ENCODE measurements at regions not wholly inside any gene's neighbourhood (a gene's known extent, or its start where the extent isn't known, plus 50 kb on each side); places are given as distances from the start of the nearest gene placed in this dataset.

DNA sequence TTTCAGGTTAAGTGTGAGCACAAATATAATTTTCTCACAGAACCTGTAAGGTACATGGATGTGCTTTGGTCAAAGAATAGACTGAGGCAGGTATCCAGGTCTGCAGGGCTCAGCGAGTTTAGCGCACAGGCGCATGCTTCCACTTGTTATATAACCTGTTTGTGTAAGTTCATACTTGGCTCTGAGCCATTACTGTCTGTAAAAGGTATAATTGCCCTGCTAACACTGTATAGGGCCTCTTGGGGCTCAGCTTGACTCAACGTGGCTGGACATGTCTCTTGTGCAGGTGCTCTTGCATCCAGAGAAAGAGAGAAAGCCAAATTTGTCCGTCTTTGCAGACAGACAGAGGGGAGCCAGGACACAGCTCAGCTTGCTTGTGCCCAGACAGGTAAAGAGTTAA is 759.6 kb downstream of the MTRR start:
- no peak overlapping the region for H3K4me3 ChIP-seq (ENCODE audit: control insufficient read depth, low read depth, low read length)
- DNase-seq (ENCODE audit: low read depth) = no peak
- TF ChIP-seq, protein P1, sequence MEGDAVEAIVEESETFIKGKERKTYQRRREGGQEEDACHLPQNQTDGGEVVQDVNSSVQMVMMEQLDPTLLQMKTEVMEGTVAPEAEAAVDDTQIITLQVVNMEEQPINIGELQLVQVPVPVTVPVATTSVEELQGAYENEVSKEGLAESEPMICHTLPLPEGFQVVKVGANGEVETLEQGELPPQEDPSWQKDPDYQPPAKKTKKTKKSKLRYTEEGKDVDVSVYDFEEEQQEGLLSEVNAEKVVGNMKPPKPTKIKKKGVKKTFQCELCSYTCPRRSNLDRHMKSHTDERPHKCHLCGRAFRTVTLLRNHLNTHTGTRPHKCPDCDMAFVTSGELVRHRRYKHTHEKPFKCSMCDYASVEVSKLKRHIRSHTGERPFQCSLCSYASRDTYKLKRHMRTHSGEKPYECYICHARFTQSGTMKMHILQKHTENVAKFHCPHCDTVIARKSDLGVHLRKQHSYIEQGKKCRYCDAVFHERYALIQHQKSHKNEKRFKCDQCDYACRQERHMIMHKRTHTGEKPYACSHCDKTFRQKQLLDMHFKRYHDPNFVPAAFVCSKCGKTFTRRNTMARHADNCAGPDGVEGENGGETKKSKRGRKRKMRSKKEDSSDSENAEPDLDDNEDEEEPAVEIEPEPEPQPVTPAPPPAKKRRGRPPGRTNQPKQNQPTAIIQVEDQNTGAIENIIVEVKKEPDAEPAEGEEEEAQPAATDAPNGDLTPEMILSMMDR (IDR thresholded peaks at IDR 0.05; ENCODE audit: control insufficient read depth, insufficient read depth, low read depth, low read length, missing control alignments) = no peak

DNA sequence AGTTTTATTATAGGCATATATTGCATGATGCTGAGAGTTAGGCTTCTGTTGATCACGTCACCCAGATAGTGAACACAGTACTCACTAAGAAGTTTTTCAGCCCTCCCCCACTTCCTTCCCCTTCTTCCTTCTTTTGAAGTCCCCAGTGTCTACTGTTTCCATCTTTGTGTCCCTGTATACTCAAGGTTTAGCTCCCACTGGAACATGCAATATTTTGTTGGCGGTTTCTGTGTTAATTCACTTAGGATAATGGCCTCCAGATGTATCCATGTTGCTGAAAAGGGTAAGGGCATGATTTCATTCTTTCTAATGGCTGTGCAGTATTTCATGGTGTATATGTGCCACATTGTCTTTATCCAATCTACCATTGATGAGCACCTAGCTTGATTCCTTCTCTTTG is 764.3 kb downstream of the MTRR start:
- DNase-seq (ENCODE audit: low read depth) = peak; percentile 2
- no peak overlapping the region for H3K4me3 ChIP-seq (ENCODE audit: control insufficient read depth, low read depth, low read length)
- TF ChIP-seq, protein P1 (IDR thresholded peaks at IDR 0.05; ENCODE audit: control insufficient read depth, insufficient read depth, low read depth, low read length, missing control alignments) = no peak

DNA sequence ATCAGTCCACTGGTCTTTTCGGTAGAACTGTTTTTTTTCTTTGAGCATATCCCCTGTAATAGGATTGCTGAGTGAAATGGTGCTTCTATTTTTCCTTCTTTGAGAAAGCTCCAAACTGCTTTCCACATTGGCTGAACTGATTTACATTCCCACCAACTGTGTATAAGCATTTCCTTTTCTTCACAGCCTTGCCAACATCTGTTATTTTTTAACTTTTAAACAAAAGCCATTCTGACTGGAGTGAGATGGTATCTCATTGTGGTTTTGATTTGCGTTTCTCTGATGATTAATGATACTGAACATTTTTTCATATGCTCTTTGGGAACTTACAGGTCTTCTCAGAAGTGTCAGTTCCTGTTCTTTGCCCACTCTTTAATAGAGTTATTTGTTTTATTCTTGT is 764.7 kb downstream of the MTRR start:
- peak; percentile 29 for DNase-seq (ENCODE audit: low read depth)
- no peak overlapping the region for H3K4me3 ChIP-seq (ENCODE audit: control insufficient read depth, low read depth, low read length)
- TF ChIP-seq, protein P1 (IDR thresholded peaks at IDR 0.05; ENCODE audit: control insufficient read depth, insufficient read depth, low read depth, low read length, missing control alignments) = no peak

DNA sequence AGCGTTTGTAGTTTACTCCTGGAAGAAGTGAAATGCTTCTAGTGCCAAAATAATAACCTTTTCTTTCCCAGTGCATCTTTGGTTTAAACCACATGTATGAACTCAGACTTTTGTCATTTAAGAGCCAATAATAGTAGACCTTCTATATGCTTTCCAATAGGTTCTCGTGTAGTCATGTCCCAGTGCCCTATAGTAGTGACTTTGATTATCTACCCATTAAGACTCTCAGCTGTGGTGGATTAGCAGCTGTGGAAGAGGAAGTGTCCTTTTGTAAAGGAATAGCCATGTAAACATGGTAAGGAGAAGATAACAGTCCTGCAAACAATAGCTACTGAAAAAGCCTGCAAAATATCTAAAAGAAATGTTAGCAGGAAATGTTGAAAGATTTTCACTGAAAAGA is 765.3 kb downstream of the MTRR start:
- DNase-seq (ENCODE audit: low read depth) = no peak
- TF ChIP-seq, protein P1 (IDR thresholded peaks at IDR 0.05; ENCODE audit: control insufficient read depth, insufficient read depth, low read depth, low read length, missing control alignments) = no peak
- no peak overlapping the region for H3K4me3 ChIP-seq (ENCODE audit: control insufficient read depth, low read depth, low read length)

DNA sequence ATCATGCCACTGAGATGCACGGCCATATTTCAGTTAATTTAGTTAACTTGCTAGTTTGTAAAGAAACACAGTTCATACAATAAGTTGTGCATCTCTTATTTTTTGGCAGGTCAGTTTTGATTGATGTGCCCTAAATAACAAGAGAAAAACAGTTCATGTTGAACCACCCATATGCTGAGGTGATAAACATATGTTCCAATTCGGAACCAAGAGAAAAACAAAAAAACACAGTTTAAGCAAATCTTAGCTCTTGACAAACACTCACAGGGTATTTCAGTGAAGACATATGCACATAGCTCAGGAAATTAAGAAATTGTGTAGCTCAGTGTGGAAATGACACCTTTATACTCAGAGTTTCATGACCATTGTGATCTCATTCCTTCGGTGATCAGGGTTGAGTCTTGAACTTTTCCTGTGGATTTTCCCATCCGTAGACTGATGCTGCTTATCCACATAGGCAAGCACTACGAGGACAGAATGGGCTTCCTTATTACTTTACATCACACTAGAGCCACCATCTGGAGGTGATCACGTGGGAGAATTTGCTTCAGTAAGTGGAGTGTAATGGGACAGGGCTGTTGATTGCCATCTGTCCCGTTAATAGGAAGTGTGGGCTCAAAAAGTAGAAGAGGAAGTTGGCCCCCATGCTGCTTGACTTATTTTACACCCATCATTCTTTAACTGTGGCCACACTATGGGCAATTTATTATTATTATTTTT is 773.0 kb downstream of the MTRR start:
- no peak for DNase-seq (ENCODE audit: low read depth)
- TF ChIP-seq, protein P1 (IDR thresholded peaks at IDR 0.05; ENCODE audit: control insufficient read depth, insufficient read depth, low read depth, low read length, missing control alignments) = no peak
- H3K4me3 ChIP-seq (ENCODE audit: control insufficient read depth, low read depth, low read length) = no peak overlapping the region

DNA sequence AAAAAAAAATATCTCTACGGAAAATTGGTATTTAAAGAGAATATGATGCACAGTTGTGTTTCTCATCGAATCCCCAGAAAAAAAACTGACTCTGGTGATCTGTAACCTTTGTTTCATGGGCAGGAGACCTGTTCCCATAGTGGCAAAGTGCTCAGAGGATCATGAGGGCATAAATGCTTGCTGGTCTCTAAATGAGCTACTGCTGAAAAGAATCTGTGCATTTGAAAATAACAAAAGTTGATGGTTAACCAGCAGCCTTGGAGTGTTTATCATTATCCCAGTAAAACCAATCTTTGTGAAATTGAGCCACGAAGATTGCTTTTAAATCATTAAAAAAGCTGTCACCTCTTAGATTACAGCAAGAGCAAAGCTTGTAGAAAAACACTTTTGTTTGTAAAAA is 775.4 kb downstream of the MTRR start:
- TF ChIP-seq, protein P1 (IDR thresholded peaks at IDR 0.05; ENCODE audit: control insufficient read depth, insufficient read depth, low read depth, low read length, missing control alignments) = no peak
- H3K4me3 ChIP-seq (ENCODE audit: control insufficient read depth, low read depth, low read length) = no peak overlapping the region
- no peak for DNase-seq (ENCODE audit: low read depth)
